Cerebellar cortex (tissue), 1 donor: ENCODE measurements at regions not wholly inside any gene's neighbourhood (a gene's known extent, or its start where the extent isn't known, plus 50 kb on each side); places are given as distances from the start of the nearest gene placed in this dataset.

ENCODE experiments used
- DNase-seq: peaks from one replicate; pipeline ENCODE4 v3.0.0-alpha.2; 2015; ENCODE audit warnings: low spot score

DNA sequence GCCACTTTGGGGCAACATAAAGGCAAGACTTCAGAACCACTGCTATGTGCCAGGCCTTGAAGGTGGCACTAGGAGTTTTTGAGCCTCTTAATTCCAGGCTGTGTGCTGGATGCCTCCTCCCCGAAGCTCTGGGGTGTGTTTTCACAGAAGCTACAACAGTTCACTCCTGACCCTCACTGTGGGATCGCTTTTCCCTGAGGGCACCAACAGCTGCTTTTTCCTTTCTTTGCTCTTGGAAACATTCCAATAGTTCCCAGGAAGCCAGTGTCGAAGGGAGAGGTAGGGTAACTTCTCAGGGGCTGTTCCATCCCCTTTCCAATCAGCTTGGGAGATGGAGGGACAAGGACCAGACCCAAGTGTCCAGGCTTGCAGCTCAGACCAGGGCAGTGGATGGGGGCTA, 153.4 kb downstream of the C1orf94 start:
- no peak for DNase-seq

GRCh38 chr1:34331020-34331926, 154.6 kb downstream of the C1orf94 start:
- DNase-seq, result no peak

GRCh38 chr1:34332996-34333395, 156.3 kb downstream of the C1orf94 start:
- no peak for DNase-seq

- DNase-seq, result no peak
These were observed 162.2 kb downstream of the C1orf94 start for GRCh38 chr1:34338871-34339270.

- DNase-seq, result no peak
These were observed 165.2 kb downstream of the C1orf94 start for GRCh38 chr1:34341896-34342295.

GRCh38 chr1:34342334-34342733, 165.6 kb downstream of the C1orf94 start:
- DNase-seq, result no peak

GRCh38 chr1:34346128-34346527, 169.4 kb downstream of the C1orf94 start:
- no peak for DNase-seq

DNA sequence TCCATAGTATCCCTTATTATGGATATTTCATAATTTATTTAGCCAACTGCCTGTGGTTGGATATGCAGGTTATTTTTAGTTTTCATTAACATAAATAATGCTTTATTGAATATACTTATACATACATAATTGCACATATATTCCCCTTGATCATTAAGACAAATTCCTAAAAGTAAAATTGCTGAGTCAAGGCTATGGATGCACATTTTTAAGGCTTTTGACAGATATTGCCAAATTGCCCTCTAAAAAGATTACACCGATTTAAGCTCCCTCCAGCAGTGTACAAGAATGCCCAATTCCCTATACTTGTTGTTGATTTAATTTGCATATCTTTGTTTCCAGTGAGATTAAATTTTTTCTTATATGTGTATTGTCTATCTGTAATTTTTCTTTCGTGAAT, 176.7 kb downstream of the C1orf94 start:
- DNase-seq, result no peak

DNA sequence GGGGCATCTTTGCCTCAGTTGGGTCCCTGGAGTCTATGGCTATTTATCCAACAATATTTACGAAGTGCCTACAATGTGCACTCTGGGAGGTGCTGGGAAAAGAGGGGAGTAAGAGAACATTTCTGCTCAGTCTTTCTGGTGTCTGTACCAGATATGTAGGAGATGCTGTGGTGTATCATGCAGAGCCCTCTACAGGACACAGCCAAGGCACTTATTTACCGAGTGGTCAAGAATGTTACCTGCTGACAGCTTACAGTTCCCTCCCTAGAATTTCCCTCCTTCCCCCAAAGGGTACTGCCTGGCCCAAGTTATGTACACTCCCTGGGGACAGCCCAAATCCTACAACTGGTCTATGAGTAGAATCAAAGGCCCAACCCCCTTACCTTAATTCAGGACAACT, 177.7 kb downstream of the C1orf94 start:
- DNase-seq, result no peak

DNA sequence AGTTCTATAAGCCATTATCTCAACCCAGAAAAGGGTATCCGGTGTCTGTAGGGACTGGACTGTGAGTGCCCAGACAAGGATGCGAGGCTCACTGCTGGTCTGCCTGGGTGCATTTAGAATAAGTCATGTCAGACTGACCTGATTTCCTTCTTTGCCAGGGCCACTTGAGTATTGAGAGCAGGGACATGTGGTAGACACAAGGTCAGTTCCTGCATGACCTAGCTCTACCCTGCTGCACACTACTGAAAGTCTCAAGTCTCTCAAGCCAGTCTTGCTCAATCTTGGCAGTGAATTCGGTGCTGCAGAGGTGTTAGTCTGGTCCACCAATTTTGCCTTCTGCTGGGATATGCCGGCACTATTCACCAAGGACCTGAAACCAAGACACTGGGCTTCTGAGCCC, 180.1 kb downstream of the C1orf94 start:
- no peak for DNase-seq

DNA sequence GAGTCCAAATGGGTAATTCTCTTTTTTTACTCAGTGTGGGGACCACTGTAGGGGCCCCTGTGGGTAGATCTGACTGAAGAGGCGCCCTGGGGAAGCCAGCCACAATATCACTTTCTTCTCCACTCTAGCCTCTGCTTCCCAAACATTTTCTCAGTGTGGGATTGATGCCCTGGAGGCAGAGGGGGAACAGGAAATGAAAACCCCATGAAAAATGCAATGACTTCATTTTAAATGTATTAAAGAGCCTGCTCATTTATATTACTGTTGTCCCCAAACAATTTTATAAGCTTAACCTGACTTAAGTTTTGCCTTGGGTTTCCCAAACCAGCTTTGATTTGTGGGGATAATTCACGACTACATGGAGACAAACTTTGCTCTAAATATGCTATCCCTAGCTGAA, 181.9 kb downstream of the C1orf94 start:
- no peak for DNase-seq

DNA sequence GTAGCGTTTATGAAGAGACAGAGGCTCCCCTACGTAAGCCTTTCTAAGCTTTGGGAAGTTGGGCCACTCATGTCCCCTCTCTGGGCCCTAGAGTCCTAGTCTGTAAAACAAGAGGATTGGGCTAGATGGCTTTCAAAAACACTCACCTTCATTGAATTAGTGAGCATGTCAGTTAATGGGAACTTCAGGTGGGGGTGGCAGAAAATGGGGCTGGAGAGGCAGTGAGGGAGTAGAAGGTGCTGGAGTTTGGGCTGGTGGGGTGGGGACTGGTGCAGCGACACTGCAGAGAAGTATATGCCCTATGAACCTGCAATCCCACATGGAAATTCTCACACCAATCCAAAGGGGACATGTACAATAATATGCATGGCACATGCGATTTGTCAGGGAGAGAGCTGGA, 182.7 kb downstream of the C1orf94 start:
- no peak for DNase-seq

GRCh38 chr1:34360574-34360973, 183.9 kb downstream of the C1orf94 start:
- no peak for DNase-seq

DNA sequence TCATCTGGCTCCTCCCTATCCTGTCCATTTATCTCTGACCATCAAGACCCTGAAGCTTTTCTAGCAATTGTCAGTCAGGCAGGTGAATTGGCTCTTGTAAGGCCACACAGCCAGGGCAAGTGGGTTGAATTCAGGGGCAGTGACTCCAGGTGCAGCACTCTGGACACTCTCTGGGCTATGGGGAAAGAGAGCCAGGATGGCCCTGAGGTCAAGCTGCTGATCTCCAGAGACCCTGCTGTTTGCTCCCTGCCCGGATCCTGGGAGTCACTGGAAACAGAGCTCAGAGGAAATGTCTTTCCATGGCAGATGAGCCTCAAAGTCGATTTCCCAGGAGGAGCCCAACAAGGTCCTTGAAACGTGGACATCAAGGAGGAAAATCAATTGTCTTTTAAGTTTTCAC, 184.4 kb downstream of the C1orf94 start:
- DNase-seq, result no peak

GRCh38 chr1:34361781-34362357, 185.2 kb downstream of the C1orf94 start:
- DNase-seq, result no peak

GRCh38 chr1:34362949-34363348, 186.2 kb downstream of the C1orf94 start:
- no peak for DNase-seq

DNA sequence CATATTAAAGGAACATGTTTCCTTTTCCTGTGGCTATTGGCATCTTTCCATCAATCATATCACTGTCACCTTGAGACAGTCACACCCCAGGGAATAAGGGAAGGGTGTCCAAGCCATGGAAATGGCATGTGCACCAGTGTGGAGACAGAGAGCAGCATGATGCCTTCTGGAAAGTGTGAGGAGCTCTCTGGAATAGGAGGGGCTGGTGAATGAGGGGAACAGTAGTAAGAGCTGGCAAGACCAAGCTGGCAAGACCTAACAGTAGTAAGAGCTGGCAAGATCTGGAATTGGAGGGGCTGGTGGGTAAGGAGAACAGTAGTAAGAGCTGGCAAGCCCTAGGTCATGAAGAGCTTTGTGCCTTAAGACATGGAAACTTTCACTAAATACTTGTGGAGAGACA, 186.7 kb downstream of the C1orf94 start:
- no peak for DNase-seq

DNA sequence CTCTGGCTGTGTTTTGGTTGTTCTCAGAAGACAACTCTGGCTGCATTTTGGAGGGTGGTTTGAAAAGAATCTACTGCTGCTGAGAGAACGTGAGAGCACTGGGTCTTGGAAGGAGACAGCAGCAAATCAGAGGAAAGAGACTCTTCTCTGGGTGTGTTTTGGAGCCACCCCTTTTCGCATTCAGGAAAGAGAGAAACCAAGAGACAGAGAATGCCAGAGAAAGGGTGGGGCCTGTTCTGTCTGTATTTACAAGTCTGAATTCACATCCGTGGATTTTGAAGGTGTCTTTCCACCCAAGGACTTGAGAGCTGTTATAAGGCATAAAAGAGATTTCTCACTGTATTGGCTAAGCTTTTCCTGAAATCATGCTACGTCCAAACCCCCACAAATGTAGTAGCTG, 187.2 kb downstream of the C1orf94 start:
- no peak for DNase-seq

DNA sequence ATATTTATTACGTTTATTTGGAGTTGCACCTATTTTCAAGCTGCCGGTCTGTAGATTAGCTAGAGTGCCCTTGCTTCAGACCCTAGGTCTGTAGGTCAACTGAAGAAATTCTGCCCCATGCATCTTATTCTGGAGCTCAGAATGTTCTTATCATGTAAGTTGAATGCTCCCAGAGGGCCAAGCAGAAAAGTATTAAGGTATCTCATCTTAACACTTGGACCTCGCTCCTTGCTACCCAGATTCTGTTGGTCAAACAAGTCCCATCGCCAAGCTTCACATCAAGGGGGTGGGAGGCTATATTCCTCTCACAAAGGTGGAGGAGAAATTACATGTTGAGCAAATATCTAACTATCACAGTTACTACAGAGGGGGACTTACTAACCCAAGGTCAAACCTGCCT, 187.7 kb downstream of the C1orf94 start:
- no peak for DNase-seq

DNA sequence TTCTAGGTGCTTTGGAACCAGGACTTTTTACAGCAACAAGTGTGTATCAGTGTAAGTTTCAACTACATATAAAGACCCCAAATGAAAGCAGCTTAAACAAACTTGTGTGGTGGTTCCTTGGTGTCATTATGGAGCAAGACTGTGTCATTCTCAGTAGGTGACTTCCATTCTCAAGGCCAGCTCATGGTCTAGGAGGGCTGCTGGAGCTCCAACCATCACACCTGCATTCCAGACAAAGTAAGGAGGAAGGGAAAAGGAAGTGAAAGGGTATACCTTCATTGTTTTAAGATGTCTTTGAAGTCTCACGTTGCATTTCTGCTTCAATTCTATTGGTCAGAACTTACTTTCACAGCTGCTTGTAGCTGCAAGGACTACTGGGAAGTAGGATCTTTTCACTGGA, 188.6 kb downstream of the C1orf94 start:
- DNase-seq, result no peak

DNA sequence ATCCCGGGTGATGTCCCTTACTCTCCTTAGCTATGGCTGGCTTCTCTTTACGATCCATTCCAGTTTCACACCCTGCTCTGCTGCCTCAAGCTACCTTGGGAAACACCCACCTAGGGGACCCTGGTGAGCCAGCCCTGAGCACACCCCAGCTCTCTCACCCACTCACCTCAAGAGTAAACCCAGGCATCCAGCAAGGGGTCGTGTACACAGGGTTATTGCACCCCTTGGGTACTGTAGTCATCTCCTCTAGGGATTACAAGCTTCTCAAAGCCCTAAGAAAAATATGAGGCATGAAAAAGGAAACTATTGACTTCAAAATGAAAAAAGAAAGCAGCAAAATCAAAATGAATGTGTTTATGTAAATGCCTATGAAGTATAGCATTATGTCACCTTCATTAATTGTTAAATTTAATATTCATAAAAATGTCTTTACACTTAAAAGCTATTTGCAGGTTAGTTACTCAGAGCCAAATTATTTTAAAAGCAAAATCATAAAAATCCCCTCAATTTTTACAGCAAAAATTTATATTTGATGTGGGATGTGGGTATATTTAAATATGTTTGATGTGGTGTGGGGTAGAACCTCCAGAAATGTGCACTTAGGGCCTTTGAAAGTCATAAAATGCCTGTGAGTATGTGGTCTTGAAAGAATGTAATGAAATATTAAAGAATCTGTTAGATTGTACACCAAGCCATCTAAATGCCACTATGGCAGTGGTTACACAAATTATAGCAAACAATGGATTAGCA, 190.3 kb downstream of the C1orf94 start:
- DNase-seq, result no peak

- no peak for DNase-seq
These were observed 191.2 kb downstream of the C1orf94 start for GRCh38 chr1:34367954-34368353.
